ENCODE measurements at regions not wholly inside any gene's neighbourhood (a gene's known extent, or its start where the extent isn't known, plus 50 kb on each side); places are given as distances from the start of the nearest gene placed in this dataset.

- DNase-seq (ENCODE audit: low spot score in 2 of 2), result no peak
- Histone ChIP-seq H3K9me3 (no peaks in the 10 kb centered on the region), H3K27me3 (no peaks in the 10 kb centered on the region), H3K27ac (no peak overlapping the region), H3K4me1 (no peaks in the 10 kb centered on the region), H3K4me3 (no peak overlapping the region), H3K36me3 (no peaks in the 10 kb centered on the region)
- TF ChIP-seq CTCF (IDR thresholded peaks at IDR 0.05) (no peak), EP300 (IDR thresholded peaks at IDR 0.05) (no peak), POLR2A (IDR thresholded peaks at IDR 0.05) (no peak)
- WGBS, 2 donors, result 70 to 76% methylated on average over 3 of the region's 3 CpGs
These were observed 313.4 kb upstream of the BOD1L1 start for GRCh38 chr4:13940921-13941320.

- Histone ChIP-seq H3K36me3 (no peaks in the 10 kb centered on the region), H3K27ac (no peak overlapping the region), H3K9me3 (no peaks in the 10 kb centered on the region), H3K4me1 (no peaks in the 10 kb centered on the region), H3K27me3 (no peaks in the 10 kb centered on the region), H3K4me3 (no peak overlapping the region)
- no peak for DNase-seq (ENCODE audit: low spot score in 2 of 2)
- no peak for TF ChIP-seq EP300 (IDR thresholded peaks at IDR 0.05)
- TF ChIP-seq CTCF (IDR thresholded peaks at IDR 0.05), result no peak
- TF ChIP-seq POLR2A (IDR thresholded peaks at IDR 0.05), result no peak
- 87 to 91% methylated on average over 3 of the region's 3 CpGs for WGBS, 2 donors
These were observed 315.5 kb upstream of the BOD1L1 start for GRCh38 chr4:13942977-13943376.

GRCh38 chr4:13944095-13944511, 316.6 kb upstream of the BOD1L1 start:
- no peak overlapping the region for H3K4me3 ChIP-seq
- no peaks in the 10 kb centered on the region for H3K4me1 ChIP-seq
- TF ChIP-seq POLR2A (IDR thresholded peaks at IDR 0.05) (no peak), CTCF (IDR thresholded peaks at IDR 0.05) (no peak), EP300 (IDR thresholded peaks at IDR 0.05) (no peak)
- WGBS, 2 donors, result 82 to 89% methylated on average over 10 of the region's 10 CpGs
- H3K9me3 ChIP-seq, result no peaks in the 10 kb centered on the region
- no peak overlapping the region for H3K27ac ChIP-seq
- no peaks in the 10 kb centered on the region for H3K27me3 ChIP-seq
- no peak for DNase-seq (ENCODE audit: low spot score in 2 of 2)
- no peaks in the 10 kb centered on the region for H3K36me3 ChIP-seq

GRCh38 chr4:13947921-13948320, 320.4 kb upstream of the BOD1L1 start:
- DNase-seq (ENCODE audit: low spot score in 2 of 2), result no peak
- Histone ChIP-seq H3K4me1 (no peaks in the 10 kb centered on the region), H3K36me3 (no peaks in the 10 kb centered on the region), H3K4me3 (no peak overlapping the region), H3K9me3 (no peaks in the 10 kb centered on the region), H3K27me3 (no peaks in the 10 kb centered on the region), H3K27ac (no peak overlapping the region)
- 90% methylated on average over 1 of the region's 1 CpG for WGBS, 2 donors
- no peak for TF ChIP-seq CTCF (IDR thresholded peaks at IDR 0.05)
- TF ChIP-seq POLR2A (IDR thresholded peaks at IDR 0.05), result no peak
- TF ChIP-seq EP300 (IDR thresholded peaks at IDR 0.05), result no peak

- DNase-seq (ENCODE audit: low spot score in 2 of 2), result no peak
- 88 to 89% methylated on average over 4 of the region's 4 CpGs for WGBS, 2 donors
- Histone ChIP-seq H3K36me3 (no peaks in the 10 kb centered on the region), H3K9me3 (no peaks in the 10 kb centered on the region), H3K4me1 (no peaks in the 10 kb centered on the region), H3K27ac (no peak overlapping the region), H3K27me3 (no peaks in the 10 kb centered on the region), H3K4me3 (no peak overlapping the region)
- TF ChIP-seq CTCF (IDR thresholded peaks at IDR 0.05), result no peak
- no peak for TF ChIP-seq EP300 (IDR thresholded peaks at IDR 0.05)
- no peak for TF ChIP-seq POLR2A (IDR thresholded peaks at IDR 0.05)
These were observed 323.0 kb upstream of the BOD1L1 start for GRCh38 chr4:13950491-13950890.

All from tibial nerve (tissue), 4 donors.